Coronary artery (tissue), 2 donors: ENCODE measurements at regions not wholly inside any gene's neighbourhood (a gene's known extent, or its start where the extent isn't known, plus 50 kb on each side); places are given as distances from the start of the nearest gene placed in this dataset.

Source experiments
- DNase-seq: peaks from one replicate; pipeline ENCODE4 v3.0.0-alpha.2; 2017; ENCODE audit warnings: low spot score
- H3K27ac ChIP-seq, 2 donors: fragments of 200-600 bp; sonication (generic); one replicate each; pipeline ENCODE4 v1.5.1; 2016 to 2019
- H3K4me3 ChIP-seq: fragments of 200-600 bp; sonication (generic); 2 replicates; pipeline ENCODE4 v1.5.1; 2016; ENCODE audit warnings: mild to moderate bottlenecking, moderate library complexity
- CTCF ChIP-seq: fragments of 200-600 bp; sonication (generic); IDR thresholded peaks from one replicate; pipeline ENCODE4 v1.5.1; 2019; ENCODE audit warnings: antibody characterized with exemption

GRCh38 chr7:10908600-10908999 is 65.1 kb upstream of the PHF14 start:
- no peak for DNase-seq
- Histone ChIP-seq H3K27ac (no peak overlapping the region), H3K4me3 (no peak overlapping the region)
- no peak for TF ChIP-seq CTCF

- Histone ChIP-seq H3K4me3 (no peak overlapping the region), H3K27ac (no peak overlapping the region)
- no peak for DNase-seq
- TF ChIP-seq CTCF, result no peak
These were observed 63.2 kb upstream of the PHF14 start for GRCh38 chr7:10910447-10910846.

- no peak for TF ChIP-seq CTCF
- H3K4me3 ChIP-seq, result no peak overlapping the region
- no peak overlapping the region for H3K27ac ChIP-seq
- no peak for DNase-seq
These were observed 61.6 kb upstream of the PHF14 start for GRCh38 chr7:10912077-10912476.

- DNase-seq, result no peak
- no peak overlapping the region for H3K27ac ChIP-seq
- no peak overlapping the region for H3K4me3 ChIP-seq
- TF ChIP-seq CTCF, result no peak
These were observed 60.2 kb upstream of the PHF14 start for GRCh38 chr7:10913457-10913856.

GRCh38 chr7:10918093-10918590 is 55.5 kb upstream of the PHF14 start:
- Histone ChIP-seq H3K4me3 (peak overlapping the region; percentile 4), H3K27ac (no peak overlapping the region)
- no peak for DNase-seq
- no peak for TF ChIP-seq CTCF

- DNase-seq, result no peak
- TF ChIP-seq CTCF, result no peak
- no peak overlapping the region for H3K4me3 ChIP-seq
- no peak overlapping the region for H3K27ac ChIP-seq
These were observed 53.7 kb upstream of the PHF14 start for GRCh38 chr7:10919923-10920322.
